Neural progenitor cell (in vitro differentiated cells): ENCODE measurements at regions not wholly inside any gene's neighbourhood (a gene's known extent, or its start where the extent isn't known, plus 50 kb on each side); places are given as distances from the start of the nearest gene placed in this dataset.

Source experiments
- DNase-seq: peaks from one replicate; pipeline ENCODE4 v3.0.0-alpha.2; 2016; ENCODE audit warnings: low spot score
- H2AFZ ChIP-seq: fragments of 200-600 bp; sonication (generic); replicated peaks from 2 replicates; pipeline ENCODE4 v1.6.1; 2016; ENCODE audit warnings: antibody characterized with exemption
- H3F3A ChIP-seq: fragments of 200-600 bp; sonication (generic); 2 replicates; pipeline ENCODE4 v1.6.1; 2016; ENCODE audit warnings: antibody characterized with exemption, low read depth
- H3K27ac ChIP-seq: fragments of 200-600 bp; sonication (generic); 2 replicates; pipeline ENCODE4 v1.5.1; 2016; ENCODE audit warnings: mild to moderate bottlenecking
- H3K27me3 ChIP-seq: fragments of 200-600 bp; sonication (generic); 2 replicates; pipeline ENCODE4 v1.6.1; 2016; ENCODE audit warnings: mild to moderate bottlenecking, moderate library complexity
- H3K36me3 ChIP-seq: fragments of 200-600 bp; sonication (generic); 2 replicates; pipeline ENCODE4 v1.5.1; 2016
- H3K4me1 ChIP-seq: fragments of 200-600 bp; sonication (generic); 2 replicates; pipeline ENCODE4 v1.6.1; 2016; ENCODE audit warnings: mixed run types
- H3K4me2 ChIP-seq: fragments of 200-600 bp; sonication (generic); 2 replicates; pipeline ENCODE4 v1.6.1; 2016
- H3K4me3 ChIP-seq: fragments of 200-600 bp; sonication (generic); 2 replicates; pipeline ENCODE4 v1.5.1; 2016
- H3K79me2 ChIP-seq: fragments of 200-600 bp; sonication (generic); 2 replicates; pipeline ENCODE4 v1.6.1; 2016; ENCODE audit warnings: low read depth
- H3K9ac ChIP-seq: fragments of 200-600 bp; sonication (generic); 2 replicates; pipeline ENCODE4 v1.6.1; 2016
- H3K9me3 ChIP-seq: fragments of 200-600 bp; sonication (generic); 2 replicates; pipeline ENCODE4 v1.5.1; 2016; ENCODE audit warnings: low read depth
- H4K20me1 ChIP-seq: fragments of 200-600 bp; sonication (generic); 2 replicates; pipeline ENCODE4 v1.6.1; 2016; ENCODE audit warnings: low read depth
- H3K27ac Mint-ChIP-seq: 3 replicates; pipeline ENCODE4 v1.8.0; 2021; ENCODE audit warnings: mixed read lengths
- H3K27me3 Mint-ChIP-seq: 2 replicates; pipeline ENCODE4 v1.8.0; 2022; ENCODE audit warnings: low read depth, mild to moderate bottlenecking, inconsistent platforms, moderate library complexity, mixed read lengths; ENCODE audit not compliant: insufficient read depth
- H3K36me3 Mint-ChIP-seq: 3 replicates; pipeline ENCODE4 v1.8.0; 2021; ENCODE audit warnings: mixed read lengths
- H3K4me1 Mint-ChIP-seq: 3 replicates; pipeline ENCODE4 v1.8.0; 2021; ENCODE audit warnings: mixed read lengths
- H3K4me3 Mint-ChIP-seq: 3 replicates; pipeline ENCODE4 v1.8.0; 2021; ENCODE audit warnings: mild to moderate bottlenecking, moderate library complexity, mixed read lengths
- H3K9me3 Mint-ChIP-seq: 3 replicates; pipeline ENCODE4 v1.8.0; 2020; ENCODE audit warnings: mixed read lengths
- CTCF ChIP-seq: fragments of 200-600 bp; sonication (generic); IDR thresholded peaks from 2 replicates; pipeline ENCODE4 v1.5.1; 2017; ENCODE audit warnings: antibody characterized with exemption, mild to moderate bottlenecking
- EZH2 ChIP-seq: fragments of 200-600 bp; sonication (generic); IDR thresholded peaks from 2 replicates; pipeline ENCODE4 v1.6.1; 2017; ENCODE audit warnings: antibody characterized with exemption, mild to moderate bottlenecking, moderate library complexity
- EZH2phosphoT487 ChIP-seq: fragments of 200-600 bp; sonication (generic); IDR thresholded peaks from 2 replicates; pipeline ENCODE4 v1.6.1; 2017; ENCODE audit warnings: antibody characterized with exemption

- H3K27me3 ChIP-seq, result no peaks in the 10 kb centered on the region
- H3F3A ChIP-seq, result no peaks in the 10 kb centered on the region
- peak overlapping the region; percentile 25 for H3K4me2 ChIP-seq
- H3K9me3 ChIP-seq, result no peaks in the 10 kb centered on the region
- Mint-ChIP-seq H3K27me3 (peaks cover 6% of the 10 kb centered on the region), H3K9me3 (peaks cover 2% of the 10 kb centered on the region), H3K27ac (no peak overlapping the region), H3K4me3 (no peak overlapping the region), H3K4me1 (peaks cover 34% of the 10 kb centered on the region), H3K36me3 (no peaks in the 10 kb centered on the region)
- H4K20me1 ChIP-seq, result no peaks in the 10 kb centered on the region
- H3K9ac ChIP-seq, result no peak overlapping the region
- H3K36me3 ChIP-seq, result no peaks in the 10 kb centered on the region
- no peak overlapping the region for H3K27ac ChIP-seq
- no peaks in the 10 kb centered on the region for H3K79me2 ChIP-seq
- H3K4me1 ChIP-seq, result peaks cover 16% of the 10 kb centered on the region
- H2AFZ ChIP-seq, result no peak overlapping the region
- TF ChIP-seq CTCF, result no peak
- H3K4me3 ChIP-seq, result no peak overlapping the region
- peak; percentile 53 for DNase-seq
Observed at GRCh38 chr15:47394286-47394809, 323.0 kb upstream of the SEMA6D start.

GRCh38 chr15:47395076-47395475 lies 322.2 kb upstream of the SEMA6D start:
- TF ChIP-seq EZH2 (no peak), CTCF (no peak), EZH2phosphoT487 (no peak)
- no peak for DNase-seq
- peaks cover 6% of the 10 kb centered on the region for H3K27me3 Mint-ChIP-seq

GRCh38 chr15:47397655-47398054 lies 319.6 kb upstream of the SEMA6D start:
- no peak overlapping the region for H3K4me3 Mint-ChIP-seq
- H3K36me3 ChIP-seq, result no peaks in the 10 kb centered on the region
- no peak overlapping the region for H3K4me2 ChIP-seq
- no peaks in the 10 kb centered on the region for H3K27me3 ChIP-seq
- no peaks in the 10 kb centered on the region for H3K9me3 Mint-ChIP-seq
- H3F3A ChIP-seq, result no peaks in the 10 kb centered on the region
- no peak overlapping the region for H3K27ac Mint-ChIP-seq
- no peak overlapping the region for H3K9ac ChIP-seq
- no peak overlapping the region for H3K27ac ChIP-seq
- no peaks in the 10 kb centered on the region for H4K20me1 ChIP-seq
- H3K4me1 Mint-ChIP-seq, result peaks cover 30% of the 10 kb centered on the region
- no peaks in the 10 kb centered on the region for H3K79me2 ChIP-seq
- H2AFZ ChIP-seq, result no peak overlapping the region
- H3K36me3 Mint-ChIP-seq, result no peaks in the 10 kb centered on the region
- peaks cover 16% of the 10 kb centered on the region for H3K4me1 ChIP-seq
- no peak overlapping the region for H3K4me3 ChIP-seq
- H3K9me3 ChIP-seq, result no peaks in the 10 kb centered on the region
- TF ChIP-seq EZH2phosphoT487, result no peak
- no peak for TF ChIP-seq CTCF
- no peak for TF ChIP-seq EZH2
- peaks cover 3% of the 10 kb centered on the region for H3K27me3 Mint-ChIP-seq
- no peak for DNase-seq

More at GRCh38 chr15:47395076-47395475, 322.2 kb upstream of the SEMA6D start:
- Histone ChIP-seq H3K9ac (no peak overlapping the region), H3K9me3 (no peaks in the 10 kb centered on the region), H3K4me2 (no peak overlapping the region), H3K4me1 (peaks cover 16% of the 10 kb centered on the region), H3K79me2 (no peaks in the 10 kb centered on the region), H4K20me1 (no peaks in the 10 kb centered on the region), H3K27me3 (no peaks in the 10 kb centered on the region), H2AFZ (no peak overlapping the region), H3K36me3 (no peaks in the 10 kb centered on the region), H3K27ac (no peak overlapping the region), H3F3A (no peaks in the 10 kb centered on the region), H3K4me3 (no peak overlapping the region)
- Mint-ChIP-seq H3K4me1 (peaks cover 34% of the 10 kb centered on the region), H3K4me3 (no peak overlapping the region), H3K27ac (no peak overlapping the region), H3K9me3 (peaks cover 2% of the 10 kb centered on the region), H3K36me3 (no peaks in the 10 kb centered on the region)
